GM12872 (cell line): ENCODE measurements at regions not wholly inside any gene's neighbourhood (a gene's known extent, or its start where the extent isn't known, plus 50 kb on each side); places are given as distances from the start of the nearest gene placed in this dataset.

Experiments
- TF ChIP-seq, protein P1 (sequence below): IDR thresholded peaks from 3 replicates; pipeline ENCODE4 v1.5.1; 2011; ENCODE audit warnings: low read depth, mild to moderate bottlenecking, low read length, moderate library complexity; ENCODE audit not compliant: insufficient read depth

DNA sequence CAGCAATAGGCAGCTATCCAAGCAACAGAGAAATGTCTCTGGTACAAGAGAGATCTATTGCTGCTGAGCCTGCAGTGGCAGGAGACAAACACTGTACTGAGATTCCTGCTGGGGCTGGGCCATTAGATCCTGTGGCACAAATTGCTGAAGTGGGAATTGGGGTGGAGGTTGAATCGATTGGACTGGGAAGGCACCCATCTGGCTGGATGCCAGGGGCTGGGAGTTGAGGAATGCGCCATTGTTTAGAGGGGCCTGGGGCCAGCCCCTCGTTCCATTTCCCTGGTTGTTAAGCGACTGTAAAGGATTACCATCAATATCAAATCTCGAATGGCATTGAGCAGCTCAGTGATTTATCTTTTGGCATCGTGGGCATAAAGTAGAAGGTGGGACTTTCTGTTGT is 54.1 kb upstream of the ARL4D start:
- TF ChIP-seq, protein P1, sequence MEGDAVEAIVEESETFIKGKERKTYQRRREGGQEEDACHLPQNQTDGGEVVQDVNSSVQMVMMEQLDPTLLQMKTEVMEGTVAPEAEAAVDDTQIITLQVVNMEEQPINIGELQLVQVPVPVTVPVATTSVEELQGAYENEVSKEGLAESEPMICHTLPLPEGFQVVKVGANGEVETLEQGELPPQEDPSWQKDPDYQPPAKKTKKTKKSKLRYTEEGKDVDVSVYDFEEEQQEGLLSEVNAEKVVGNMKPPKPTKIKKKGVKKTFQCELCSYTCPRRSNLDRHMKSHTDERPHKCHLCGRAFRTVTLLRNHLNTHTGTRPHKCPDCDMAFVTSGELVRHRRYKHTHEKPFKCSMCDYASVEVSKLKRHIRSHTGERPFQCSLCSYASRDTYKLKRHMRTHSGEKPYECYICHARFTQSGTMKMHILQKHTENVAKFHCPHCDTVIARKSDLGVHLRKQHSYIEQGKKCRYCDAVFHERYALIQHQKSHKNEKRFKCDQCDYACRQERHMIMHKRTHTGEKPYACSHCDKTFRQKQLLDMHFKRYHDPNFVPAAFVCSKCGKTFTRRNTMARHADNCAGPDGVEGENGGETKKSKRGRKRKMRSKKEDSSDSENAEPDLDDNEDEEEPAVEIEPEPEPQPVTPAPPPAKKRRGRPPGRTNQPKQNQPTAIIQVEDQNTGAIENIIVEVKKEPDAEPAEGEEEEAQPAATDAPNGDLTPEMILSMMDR: no peak

DNA sequence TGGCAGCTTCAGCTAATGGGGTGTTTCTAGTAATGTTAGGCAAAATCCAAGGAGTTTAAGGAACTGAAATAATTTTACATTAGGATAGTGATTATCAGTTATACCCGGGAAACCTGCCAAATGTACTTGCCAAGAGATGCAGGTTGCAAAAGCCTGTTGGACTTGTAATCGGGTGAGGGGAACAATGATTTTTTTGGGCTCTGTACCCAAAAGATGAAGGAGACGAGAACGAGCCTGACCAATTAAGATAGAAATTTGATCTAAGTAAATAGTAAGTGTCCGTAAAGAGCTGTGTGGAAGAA is 56.3 kb upstream of the ARL4D start:
- TF ChIP-seq, protein P1: no peak

DNA sequence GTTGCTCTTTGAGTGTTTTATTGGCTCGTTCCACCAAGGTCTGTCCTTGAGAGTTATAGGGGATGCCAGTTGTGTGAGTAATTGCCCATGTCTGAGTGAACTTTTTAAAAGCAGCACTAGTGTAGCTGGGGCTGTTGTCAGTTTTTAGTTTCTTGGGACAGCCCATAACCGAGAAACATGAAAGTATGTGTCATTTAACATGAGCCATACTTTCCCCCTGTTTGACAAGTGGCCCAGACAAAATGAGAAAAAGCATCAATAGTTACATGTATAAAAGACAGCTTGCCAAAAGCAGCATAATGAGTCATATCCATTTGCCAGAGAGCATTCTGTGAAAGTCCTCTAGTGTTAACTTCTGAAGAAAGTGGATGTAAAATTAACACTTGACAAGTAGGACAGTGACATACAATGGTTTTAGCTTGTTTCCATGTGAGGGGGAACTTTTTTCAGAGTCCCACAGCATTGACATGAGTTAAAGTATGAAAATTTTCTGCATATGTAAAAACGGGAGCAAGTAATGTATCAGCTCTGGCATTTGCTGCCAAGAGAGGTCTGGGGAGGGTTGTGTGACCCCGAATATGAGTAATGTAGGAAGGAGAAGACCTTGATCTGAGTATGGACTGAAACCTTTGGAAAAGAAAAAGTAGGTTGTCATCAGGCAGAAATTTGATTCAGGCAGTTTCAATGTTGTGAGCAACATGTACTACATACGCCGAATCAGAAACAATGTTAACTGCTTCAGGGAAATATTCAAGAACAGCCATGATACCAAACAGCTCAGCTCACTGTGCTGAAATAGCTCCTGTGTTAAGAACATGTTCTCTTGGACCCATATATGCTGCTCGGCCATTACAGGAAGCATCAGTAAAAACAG is 56.8 kb upstream of the ARL4D start:
- TF ChIP-seq, protein P1: no peak

DNA sequence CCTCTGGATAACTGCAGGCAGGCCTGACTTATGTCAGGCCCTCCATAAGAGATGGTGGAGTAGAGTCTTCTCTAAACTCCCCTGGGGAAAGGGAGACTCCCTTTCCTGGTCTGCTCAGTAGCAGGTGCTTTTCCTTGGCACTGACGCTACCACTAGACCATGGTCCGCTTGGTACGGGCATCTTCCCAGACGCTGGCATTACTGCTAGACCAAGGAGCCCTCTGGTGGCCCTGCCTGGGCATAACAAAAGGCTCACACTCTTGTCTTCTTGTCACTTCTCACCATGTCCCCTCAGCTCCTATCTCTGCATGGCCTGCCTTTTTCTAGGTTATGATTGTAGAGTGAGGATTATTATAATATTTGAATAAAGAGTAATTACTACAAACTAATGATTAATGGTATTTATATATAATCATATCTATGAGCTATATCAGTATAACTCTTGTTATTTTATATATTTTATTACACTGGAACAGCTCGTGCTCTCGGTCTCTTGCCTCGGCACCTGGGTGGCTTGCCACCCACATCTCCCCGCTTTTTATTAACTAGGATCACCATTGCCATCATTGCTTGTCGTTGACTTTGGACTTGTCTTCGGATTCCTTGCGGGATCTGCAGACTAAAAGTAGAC is 59.8 kb upstream of the ARL4D start:
- TF ChIP-seq, protein P1: peak; percentile 86

DNA sequence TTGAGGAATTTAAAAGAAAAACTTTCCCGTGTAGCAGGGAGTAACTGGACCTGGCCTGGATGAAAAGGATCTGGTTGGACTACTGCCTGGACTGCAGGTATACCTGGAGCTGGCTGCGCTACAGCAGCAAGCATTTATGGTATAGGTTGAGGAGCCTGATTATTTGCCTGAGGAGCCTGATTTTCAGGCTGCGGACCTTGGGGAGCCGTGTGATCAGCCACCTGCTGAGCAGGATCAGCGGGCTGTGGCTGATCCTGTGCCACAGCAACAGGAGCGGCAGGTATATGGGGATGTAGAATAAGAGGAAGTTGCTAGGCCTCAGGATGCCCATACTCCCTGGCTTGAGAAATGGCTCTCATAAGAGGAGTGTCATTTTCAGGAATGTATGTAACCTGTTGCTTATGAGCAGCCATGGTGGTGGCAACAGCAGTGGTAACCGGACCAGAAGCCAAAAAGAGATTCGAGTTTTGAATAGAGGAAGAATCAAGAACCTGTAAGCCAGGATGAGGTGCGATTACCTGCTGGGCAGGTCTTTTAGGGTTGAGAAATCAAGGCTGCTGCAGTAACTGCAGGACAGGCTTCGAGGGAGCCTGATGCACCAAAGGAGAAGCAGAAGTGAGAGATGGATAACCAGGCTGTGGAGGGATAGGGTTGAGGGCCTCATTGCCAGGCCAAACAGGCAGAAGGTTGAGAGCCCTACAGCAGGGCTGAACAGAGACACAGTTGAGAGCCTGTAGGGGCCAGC is 60.9 kb upstream of the ARL4D start:
- TF ChIP-seq, protein P1: no peak

DNA sequence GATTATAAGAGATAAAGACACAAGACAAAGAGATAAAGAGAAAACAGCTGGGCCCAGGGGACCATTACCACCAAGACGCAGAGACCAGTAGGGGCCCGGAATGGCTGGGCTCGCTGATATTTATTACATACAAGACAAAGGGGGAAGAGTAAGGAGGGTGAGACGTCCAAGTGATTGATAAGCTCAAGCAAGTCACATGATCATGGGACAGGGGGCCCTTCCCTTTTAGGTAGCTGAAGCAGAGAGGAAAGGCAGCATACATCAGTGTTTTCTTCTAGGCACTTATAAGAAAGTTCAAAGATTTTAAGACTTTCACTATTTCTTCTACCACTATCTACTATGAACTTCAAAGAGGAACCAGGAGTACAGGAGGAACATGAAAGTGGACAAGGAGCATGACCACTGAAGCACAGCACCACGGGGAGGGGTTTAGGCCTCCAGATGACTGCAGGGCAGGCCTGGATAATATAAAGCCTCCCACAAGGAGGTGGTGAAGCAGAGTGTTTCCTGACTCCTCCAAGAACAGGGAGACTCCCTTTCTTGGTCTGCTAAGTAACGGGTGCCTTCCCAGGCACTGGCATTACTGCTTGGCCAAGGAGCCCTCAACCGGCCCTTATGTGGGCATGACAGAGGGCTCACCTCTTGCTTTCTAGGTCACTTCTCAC is 63.9 kb upstream of the ARL4D start:
- TF ChIP-seq, protein P1: no peak

DNA sequence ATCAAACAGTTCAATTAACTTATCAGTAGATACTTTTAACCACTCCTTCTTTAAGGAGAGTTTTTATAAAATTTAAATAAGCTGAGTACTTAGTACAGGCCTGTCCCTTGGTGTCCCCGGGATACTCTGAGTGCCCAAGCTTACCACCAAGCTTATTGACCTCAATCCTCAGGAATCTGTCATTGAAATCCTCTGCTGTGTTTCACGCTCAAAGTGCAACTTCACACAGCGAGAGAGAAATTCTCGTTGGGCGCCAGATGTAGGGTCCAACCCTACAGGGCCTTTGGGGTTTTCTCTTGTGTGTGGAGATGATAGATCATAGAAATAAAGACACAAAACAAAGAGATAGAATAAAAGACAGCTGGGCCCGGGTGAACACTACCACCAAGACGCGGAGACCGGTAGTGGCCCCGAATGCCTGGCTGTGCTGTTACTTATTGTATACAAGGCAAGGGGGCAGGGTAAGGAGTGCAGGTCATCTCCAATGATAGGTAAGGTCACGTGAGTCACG is 65.3 kb upstream of the ARL4D start:
- TF ChIP-seq, protein P1: no peak
